H1 (cell line): ENCODE measurements at regions not wholly inside any gene's neighbourhood (a gene's known extent, or its start where the extent isn't known, plus 50 kb on each side); places are given as distances from the start of the nearest gene placed in this dataset.
A peak's percentile ranks its signal among the peaks of the same experiment; 100 is the strongest.

Experiments
- CTCF ChIA-PET: fragments of 300-600 bp; sonication (Branson Sonifier 250); formaldehyde crosslinking; loops from one replicate; lab custom pipeline; 2021; ENCODE audit not compliant: partially characterized antibody; lab: Charles Lee
- POLR2A ChIA-PET: fragments of 300-600 bp; sonication (Branson Sonifier 250); formaldehyde crosslinking; loops from one replicate; lab custom pipeline; 2021; ENCODE audit warnings: inconsistent platforms; ENCODE audit not compliant: partially characterized antibody; lab: Charles Lee
- DNase-seq, 2 experiments: peaks; one replicate each; pipeline versions ENCODE4 v3.0.0 to v3.0.0-alpha.2; 2010 to 2022; ENCODE audit warnings: low spot score in 2 of 2, low read depth in 1 of 2, mixed read lengths in 1 of 2
- FAIRE-seq: peaks from 2 replicates; lab custom pipeline; 2011; peaks lifted over from hg19 to GRCh38; lab: Jason Lieb, UNC
- H2AFZ ChIP-seq: 2 replicates; pipeline ENCODE4 v1.8.1; 2012; ENCODE audit warnings: low read length, inconsistent platforms
- H2AK5ac ChIP-seq: 2 replicates; pipeline ENCODE4 v1.6.1; 2013; ENCODE audit warnings: low read depth, low read length
- H2BK120ac ChIP-seq: replicated peaks from 2 replicates; pipeline ENCODE3; 2013; ENCODE audit warnings: low read depth, low read length, inconsistent platforms
- H2BK12ac ChIP-seq: 2 replicates; pipeline ENCODE4 v1.6.1; 2013; ENCODE audit warnings: low read depth, low read length
- H2BK15ac ChIP-seq: 2 replicates; pipeline ENCODE4 v1.6.1; 2013; ENCODE audit warnings: low read length
- H2BK20ac ChIP-seq: 2 replicates; pipeline ENCODE4 v1.6.1; 2013; ENCODE audit warnings: low read length
- H2BK5ac ChIP-seq: 2 replicates; pipeline ENCODE4 v1.6.1; 2013; ENCODE audit warnings: low read depth, low read length
- H3K14ac ChIP-seq: 2 replicates; pipeline ENCODE4 v1.6.1; 2013; ENCODE audit warnings: inconsistent platforms; ENCODE audit not compliant: insufficient read length
- H3K18ac ChIP-seq: 2 replicates; pipeline ENCODE4 v1.6.1; 2013; ENCODE audit warnings: low read length; ENCODE audit errors: extremely low read depth
- H3K23ac ChIP-seq: 2 replicates; pipeline ENCODE4 v1.6.1; 2013; ENCODE audit warnings: inconsistent platforms; ENCODE audit not compliant: insufficient read length
- H3K23me2 ChIP-seq: 2 replicates; pipeline ENCODE4 v1.6.1; 2013; ENCODE audit warnings: low read depth, low read length
- H3K27ac ChIP-seq: 2 replicates; pipeline ENCODE4 v1.6.1; 2011; ENCODE audit warnings: low read depth, low read length, inconsistent platforms
- H3K27me3 ChIP-seq, 4 experiments: replicated peaks in 1 of 4; 1 replicate in 1 of 4; 2 replicates in 3 of 4; pipeline versions ENCODE4 v1.6.1 to v1.8.1; 2011 to 2013; ENCODE audit warnings: low read length in 3 of 4, mild to moderate bottlenecking in 3 of 4, inconsistent platforms in 2 of 4, mixed read lengths in 2 of 4, moderate library complexity in 1 of 4; ENCODE audit not compliant: control insufficient read depth in 3 of 4, insufficient read depth in 3 of 4; ENCODE audit errors: extremely low read depth in 1 of 4
- H3K36me3 ChIP-seq, 4 experiments: 2 replicates each; pipeline versions ENCODE4 v1.6.1 to v1.8.1; 2011 to 2013; ENCODE audit warnings: mild to moderate bottlenecking in 4 of 4, low read length in 3 of 4, moderate library complexity in 2 of 4, control low read depth in 1 of 4, inconsistent platforms in 1 of 4; ENCODE audit not compliant: insufficient read depth in 4 of 4, control insufficient read depth in 2 of 4
- H3K4ac ChIP-seq: replicated peaks from 2 replicates; pipeline ENCODE3; 2013; ENCODE audit warnings: low read length, low read depth, mixed read lengths, inconsistent platforms; ENCODE audit not compliant: insufficient read length
- H3K4me1 ChIP-seq, 4 experiments: replicated peaks in 1 of 4; 1 replicate in 1 of 4; 2 replicates in 3 of 4; pipeline versions ENCODE4 v1.6.1 to v1.8.1; 2011 to 2013; ENCODE audit warnings: low read length in 3 of 4, inconsistent platforms in 2 of 4, mixed read lengths in 1 of 4; ENCODE audit not compliant: insufficient read depth in 4 of 4, control insufficient read depth in 3 of 4
- H3K4me2 ChIP-seq, 2 experiments: 2 replicates each; pipeline versions ENCODE4 v1.6.1 to v1.8.1; 2011 to 2013; ENCODE audit warnings: low read depth in 2 of 2, low read length in 2 of 2, control low read depth in 1 of 2, inconsistent platforms in 1 of 2, mild to moderate bottlenecking in 1 of 2; ENCODE audit not compliant: insufficient read depth in 1 of 2
- H3K4me3 ChIP-seq, 4 experiments: fragments of 200-600, 300-600 bp in 1 of 4; sonication (generic), shearing (Covaris generic), sonication (Bioruptor Twin) in 1 of 4; 2 replicates each; pipeline versions ENCODE4 v1.5.1 to v1.8.1; 2011 to 2016; ENCODE audit warnings: low read length in 4 of 4, low read depth in 3 of 4, control low read depth in 2 of 4, inconsistent platforms in 2 of 4, mild to moderate bottlenecking in 2 of 4, mixed read lengths in 1 of 4, moderate library complexity in 1 of 4; ENCODE audit not compliant: insufficient read depth in 2 of 4; ENCODE audit errors: extremely low read depth in 1 of 4
- H3K56ac ChIP-seq: replicated peaks from 2 replicates; pipeline ENCODE3; 2013; ENCODE audit warnings: low read depth, mild to moderate bottlenecking, mixed read lengths, low read length, inconsistent platforms; ENCODE audit not compliant: insufficient read length
- H3K79me1 ChIP-seq: 2 replicates; pipeline ENCODE4 v1.6.1; 2013; ENCODE audit warnings: low read depth, low read length, control low read depth
- H3K79me2 ChIP-seq, 2 experiments: 2 replicates each; pipeline versions ENCODE4 v1.6.1 to v1.8.1; 2012 to 2013; ENCODE audit warnings: low read length in 2 of 2, mild to moderate bottlenecking in 2 of 2, inconsistent platforms in 1 of 2; ENCODE audit not compliant: insufficient read depth in 2 of 2, control insufficient read depth in 1 of 2
- H3K9ac ChIP-seq, 4 experiments: replicated peaks in 1 of 4; 1 replicate in 1 of 4; 2 replicates in 3 of 4; pipeline versions ENCODE4 v1.6.1 to v1.8.1; 2011 to 2013; ENCODE audit warnings: low read depth in 3 of 4, low read length in 3 of 4, control low read depth in 2 of 4, mild to moderate bottlenecking in 2 of 4, moderate library complexity in 2 of 4, inconsistent platforms in 1 of 4; ENCODE audit errors: extremely low read depth in 1 of 4
- H3K9me3 ChIP-seq, 2 experiments: 2 replicates each; pipeline versions ENCODE4 v1.6.1 to v1.8.1; 2012 to 2013; ENCODE audit warnings: mild to moderate bottlenecking in 2 of 2, moderate library complexity in 2 of 2, control low read depth in 1 of 2, inconsistent platforms in 1 of 2, low read depth in 1 of 2, low read length in 1 of 2, mixed read lengths in 1 of 2; ENCODE audit not compliant: insufficient read depth in 2 of 2
- H4K20me1 ChIP-seq, 2 experiments: replicated peaks in 1 of 2; 2 replicates each; pipeline versions ENCODE3 to v1.8.1; 2011 to 2013; ENCODE audit warnings: inconsistent platforms in 2 of 2, low read length in 2 of 2, mild to moderate bottlenecking in 1 of 2; ENCODE audit not compliant: insufficient read depth in 2 of 2, control insufficient read depth in 1 of 2
- H4K5ac ChIP-seq: 2 replicates; pipeline ENCODE4 v1.6.1; 2013; ENCODE audit warnings: low read length, low read depth, mixed read lengths, inconsistent platforms; ENCODE audit not compliant: insufficient read length
- H4K8ac ChIP-seq: 2 replicates; pipeline ENCODE4 v1.8.0; 2013; ENCODE audit warnings: mild to moderate bottlenecking, moderate library complexity, low read length, inconsistent platforms; ENCODE audit not compliant: insufficient read depth; ENCODE audit errors: extremely low read depth
- H4K91ac ChIP-seq: replicated peaks from 2 replicates; pipeline ENCODE3; 2013; ENCODE audit warnings: low read length, mixed read lengths, inconsistent platforms; ENCODE audit not compliant: insufficient read length
- BRCA1 ChIP-seq: IDR thresholded peaks from 2 replicates; pipeline ENCODE4 v1.6.1; 2012; ENCODE audit warnings: low read depth, low read length, improper control_type of control experiment
- CREB1 ChIP-seq: IDR thresholded peaks from 2 replicates; pipeline ENCODE4 v1.6.1; 2012; ENCODE audit warnings: inconsistent platforms
- EGR1 ChIP-seq: IDR thresholded peaks from 2 replicates; pipeline ENCODE4 v1.6.1; 2011; ENCODE audit warnings: low read depth, low read length, borderline replicate concordance
- KDM1A ChIP-seq: fragments of 200-600, 300-600 bp; sonication (generic); IDR thresholded peaks from 2 replicates; pipeline ENCODE4 v1.7.1; 2016; ENCODE audit warnings: mild to moderate bottlenecking, low read length, borderline replicate concordance
- NANOG ChIP-seq: IDR thresholded peaks from 2 replicates; pipeline ENCODE4 v1.6.1; 2011; ENCODE audit warnings: low read length, low read depth, mild to moderate bottlenecking, inconsistent platforms; ENCODE audit not compliant: insufficient read depth, poor library complexity, severe bottlenecking
- POLR2A ChIP-seq, 2 experiments: IDR thresholded peaks; 1 replicate in 1 of 2; 2 replicates in 1 of 2; pipeline ENCODE4 v1.6.1; 2011; ENCODE audit warnings: low read depth in 2 of 2, low read length in 2 of 2, mild to moderate bottlenecking in 2 of 2; ENCODE audit errors: control extremely low read depth in 1 of 2
- RXRA ChIP-seq: IDR thresholded peaks from 2 replicates; pipeline ENCODE4 v1.6.1; 2011; ENCODE audit warnings: low read depth, mild to moderate bottlenecking, low read length, moderate library complexity; ENCODE audit not compliant: insufficient read depth
- TBP ChIP-seq: IDR thresholded peaks from 2 replicates; pipeline ENCODE4 v1.6.1; 2011; ENCODE audit warnings: low read depth, low read length, improper control_type of control experiment
- USF2 ChIP-seq: IDR thresholded peaks from 2 replicates; pipeline ENCODE4 v1.6.1; 2011; ENCODE audit warnings: low read length, improper control_type of control experiment
- WGBS, 2 experiments: shearing (Covaris generic) in 1 of 2; methylation state at CpG; one replicate each; pipeline versions ENCODE4 v1.1.6 to v1.1.7; 2013 to 2015; ENCODE audit warnings: low lambda C conversion rate in 2 of 2, mixed read lengths in 2 of 2, inconsistent platforms in 1 of 2, low coverage in 1 of 2, missing lambda C conversion rate in 1 of 2; ENCODE audit not compliant: insufficient replicate concordance in 2 of 2, insufficient coverage in 1 of 2, insufficient read length in 1 of 2; ENCODE audit errors: extremely low coverage in 1 of 2, missing lambda C conversion rate in 1 of 2; 5-methylcytosine and 5-hydroxymethylcytosine counted together
- TF ChIP-seq, protein P1 (sequence below): IDR thresholded peaks from 2 replicates; pipeline ENCODE4 v1.6.1; 2012; ENCODE audit warnings: inconsistent platforms

DNA sequence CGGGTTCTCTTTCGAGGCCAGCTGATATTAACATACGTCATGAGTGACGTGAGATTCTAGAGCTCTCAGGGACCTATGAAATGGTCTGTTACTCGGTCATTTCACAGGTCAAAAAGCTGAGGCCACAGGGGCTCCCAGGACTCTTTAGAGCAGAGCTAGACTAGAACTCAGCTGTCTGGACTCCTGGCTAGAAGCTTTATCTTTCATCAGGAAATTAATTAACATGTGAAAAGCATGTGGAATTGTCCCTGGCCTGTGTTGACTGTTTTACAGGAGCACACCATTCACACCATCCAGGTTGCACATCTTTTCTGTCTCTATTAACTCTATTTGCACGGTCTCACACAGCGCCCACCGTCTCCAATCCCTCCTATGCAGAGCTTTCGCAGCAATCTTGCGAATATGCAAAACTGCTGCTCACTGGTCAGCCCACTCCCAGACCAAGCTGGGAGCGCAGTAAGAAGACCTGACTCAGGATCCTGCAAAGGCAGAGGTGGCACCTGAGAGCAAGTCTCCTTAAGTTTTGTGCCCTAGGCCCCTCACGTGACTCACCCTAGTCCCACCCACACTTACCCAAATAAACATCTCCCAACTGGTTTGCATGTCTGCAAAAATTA, 522.5 kb downstream of the CD83 start:
- Histone ChIP-seq H3K4ac (peak overlapping the region; percentile 33), H3K79me1 (no peaks in the 10 kb centered on the region; the same call in 1 of the 2 replicates), H3K9ac (no peak overlapping the region), H2BK12ac (peak overlapping the region; percentile 61; the same call in 1 of the 2 replicates), H3K14ac (no peak overlapping the region), H3K4me2 (peak overlapping the region; percentile 51 to 66), H2BK15ac (no peak overlapping the region), H4K91ac (peak overlapping the region; percentile 26), H3K27ac (0 out of 2 replicates have a peak overlapping the region, but pooled peaks have one; percentile 9), H3K79me2 (no peaks in the 10 kb centered on the region), H2AK5ac (peak overlapping the region; percentile 8; the same call in 1 of the 2 replicates), H4K8ac (no peak overlapping the region), H3K56ac (no peak overlapping the region), H3K18ac (0 out of 2 replicates have a peak overlapping the region, but pooled peaks have one; percentile 14), H2AFZ (no peak overlapping the region), H2BK5ac (peak overlapping the region; percentile 89), H3K36me3 (no peaks in the 10 kb centered on the region), H4K5ac (no peak overlapping the region), H2BK20ac (peak overlapping the region; percentile 90), H4K20me1 (no peaks in the 10 kb centered on the region), H3K23me2 (peaks cover 2% of the 10 kb centered on the region; the same call in 1 of the 2 replicates), H3K4me1 (peaks cover 16 to 28% (median 25%) of the 10 kb centered on the region in 4 experiments), H3K23ac (no peak overlapping the region), H3K27me3 (peaks cover 0 to 2% (median 0%) of the 10 kb centered on the region in 4 experiments; a peak in 1 of 7 replicates), H3K9me3 (no peaks in the 10 kb centered on the region), H2BK120ac (peak overlapping the region; percentile 13), H3K4me3 (peak overlapping the region in 2 of 4 experiments; percentile 16 to 17; a peak in 3 of 8 replicates)
- FAIRE-seq, result peak; percentile 73
- peak in 1 of 2 experiments; percentile 58 for DNase-seq
- TF ChIP-seq KDM1A (0 out of 2 replicates have a peak, but pooled peaks have one; percentile 48), TBP (no peak), NANOG (peak; percentile 11), RXRA (no peak), EGR1 (no peak), USF2 (peak; percentile 67), BRCA1 (no peak), CREB1 (peak; percentile 61; the same call in 1 of the 2 replicates), POLR2A (IDR thresholded peaks at IDR 0.05; ENCODE audit: control extremely low read depth in 1 of 2, low read depth in 2 of 2, low read length in 2 of 2) (0 out of 3 replicates have a peak, but pooled peaks of 1 of the 2 experiments have one; percentile 33)
- TF ChIP-seq, protein P1, sequence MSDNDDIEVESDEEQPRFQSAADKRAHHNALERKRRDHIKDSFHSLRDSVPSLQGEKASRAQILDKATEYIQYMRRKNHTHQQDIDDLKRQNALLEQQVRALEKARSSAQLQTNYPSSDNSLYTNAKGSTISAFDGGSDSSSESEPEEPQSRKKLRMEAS, result no peak
- CTCF ChIA-PET, result interaction anchor here (0.6 to 1.8 kb wide), 8 partner anchors 9 to 620 kb away, joined by 3 to 6 read pairs (median 3); no protein-coding TSS in a partner anchor
- POLR2A ChIA-PET, result interaction anchor here (1.5 kb wide), 1 partner anchor 14 kb away, joined by 5 read pairs; no protein-coding TSS in a partner anchor
- 34% methylated on average over 12 of the region's 12 CpGs; no CpG with 5 or more reads in 1 of the 2 experiments for WGBS, 2 experiments
